ENCODE measurements at regions not wholly inside any gene's neighbourhood (a gene's known extent, or its start where the extent isn't known, plus 50 kb on each side); places are given as distances from the start of the nearest gene placed in this dataset.

GRCh38 chr5:139733698-139734538 lies 61.7 kb upstream of the PSD2 start:
- H3K4me3 ChIP-seq (replicated peaks; ENCODE audit: low read depth, low read length), result no peak overlapping the region
- DNase-seq (ENCODE audit: low read depth), result no peak
- TF ChIP-seq CTCF (IDR thresholded peaks at IDR 0.05; ENCODE audit: low read length, missing control alignments), result no peak

GRCh38 chr5:139734539-139734916 lies 61.1 kb upstream of the PSD2 start:
- no peak for DNase-seq (ENCODE audit: low read depth)
- no peak for TF ChIP-seq CTCF (IDR thresholded peaks at IDR 0.05; ENCODE audit: low read length, missing control alignments)
- no peak overlapping the region for H3K4me3 ChIP-seq (replicated peaks; ENCODE audit: low read depth, low read length)

- no peak for DNase-seq (ENCODE audit: low read depth)
- no peak for TF ChIP-seq CTCF (IDR thresholded peaks at IDR 0.05; ENCODE audit: low read length, missing control alignments)
Observed at GRCh38 chr5:139738193-139739149, 57.1 kb upstream of the PSD2 start.

GRCh38 chr5:139739150-139739974 lies 56.2 kb upstream of the PSD2 start:
- DNase-seq (ENCODE audit: low read depth), result no peak
- no peak overlapping the region for H3K4me3 ChIP-seq (replicated peaks; ENCODE audit: low read depth, low read length)

More at GRCh38 chr5:139738193-139739149, 57.1 kb upstream of the PSD2 start:
- no peak overlapping the region for H3K4me3 ChIP-seq (replicated peaks; ENCODE audit: low read depth, low read length)

GRCh38 chr5:139740138-139740991 lies 55.2 kb upstream of the PSD2 start:
- no peak for DNase-seq (ENCODE audit: low read depth)
- no peak for TF ChIP-seq CTCF (IDR thresholded peaks at IDR 0.05; ENCODE audit: low read length, missing control alignments)
- no peak overlapping the region for H3K4me3 ChIP-seq (replicated peaks; ENCODE audit: low read depth, low read length)

More at GRCh38 chr5:139739150-139739974, 56.2 kb upstream of the PSD2 start:
- no peak for TF ChIP-seq CTCF (IDR thresholded peaks at IDR 0.05; ENCODE audit: low read length, missing control alignments)
